K562 (cell line): ENCODE measurements at regions not wholly inside any gene's neighbourhood (a gene's known extent, or its start where the extent isn't known, plus 50 kb on each side); places are given as distances from the start of the nearest gene placed in this dataset.

ENCODE experiments used
- ATAC-seq: fragments of 200-7000 bp; cut with Tn5 transposase; 3 replicates; pipeline ENCODE4 v1.9.1; 2020; ENCODE audit warnings: moderate library complexity
- BruUV-seq: library from RNA; stranded (reverse); fragments of 400-500 nt; replicated peaks from 2 replicates; lab custom pipeline; 2021; lab: Mats Ljungman, UMichigan
- CTCF ChIA-PET: fragments of 300-600 bp; formaldehyde crosslinking; extraction: SDS; loops from one replicate; lab custom pipeline; 2021; ENCODE audit warnings: low intra/inter-chr PET ratio; lab: Yijun Ruan, JAX
- POLR2A ChIA-PET: fragments of 300-600, 350-650 bp; sonication (Branson Sonifier 250); formaldehyde crosslinking; extraction: SDS; loops from one replicate; lab custom pipeline; 2021; ENCODE audit warnings: antibody characterized with exemption, inconsistent platforms; lab: Yijun Ruan, JAX
- DNase-seq, 4 experiments: peaks; one replicate each; pipeline versions ENCODE4 v3.0.0 to v3.0.0-alpha.2; 2011 to 2018; ENCODE audit warnings: low spot score in 3 of 4, mixed read lengths in 3 of 4; ENCODE audit errors: extremely low read depth in 1 of 4
- FAIRE-seq: peaks from 2 replicates; lab custom pipeline; 2011; peaks lifted over from hg19 to GRCh38; lab: Jason Lieb, UNC
- H2AFZ ChIP-seq: 2 replicates; pipeline ENCODE4 v1.6.0; 2011; ENCODE audit warnings: low read depth, low read length, control low read depth, inconsistent platforms
- H3K27ac ChIP-seq: fragments of 200-600 bp; 3 replicates; pipeline ENCODE4 v1.8.0; 2011; ENCODE audit warnings: low read depth, mild to moderate bottlenecking, control low read depth, inconsistent platforms, low read length, moderate library complexity, mixed read lengths; ENCODE audit errors: extremely low read depth
- H3K27me3 ChIP-seq, 2 experiments: fragments of 300-600 bp in 1 of 2; 2 replicates in 1 of 2; 3 replicates in 1 of 2; pipeline versions ENCODE4 v1.6.0 to v1.8.0; 2011; ENCODE audit warnings: inconsistent platforms in 2 of 2, low read length in 2 of 2, mild to moderate bottlenecking in 1 of 2, mixed read lengths in 1 of 2, moderate library complexity in 1 of 2; ENCODE audit not compliant: control insufficient read depth in 2 of 2, insufficient read depth in 2 of 2
- H3K36me3 ChIP-seq: fragments of 300-600 bp; 3 replicates; pipeline ENCODE4 v1.8.0; 2011; ENCODE audit warnings: mild to moderate bottlenecking, low read length, inconsistent platforms; ENCODE audit not compliant: control insufficient read depth, insufficient read depth
- H3K4me1 ChIP-seq, 2 experiments: fragments of 200-600 bp in 1 of 2; replicated peaks in 1 of 2; 2 replicates in 1 of 2; 3 replicates in 1 of 2; pipeline versions ENCODE4 v1.5.1 to v1.8.0; 2011; ENCODE audit warnings: inconsistent platforms in 2 of 2, low read length in 2 of 2, mild to moderate bottlenecking in 1 of 2, mixed read lengths in 1 of 2, moderate library complexity in 1 of 2; ENCODE audit not compliant: control insufficient read depth in 2 of 2, insufficient read depth in 2 of 2
- H3K4me2 ChIP-seq: 2 replicates; pipeline ENCODE4 v1.6.1; 2011; ENCODE audit warnings: low read length, control low read depth, inconsistent platforms, mixed read lengths; ENCODE audit not compliant: insufficient read depth
- H3K4me3 ChIP-seq: fragments of 200-600 bp; sonication (generic), shearing (Covaris generic); 2 replicates; pipeline ENCODE4 v1.5.1; 2016; ENCODE audit warnings: control low read depth, inconsistent platforms
- H3K79me2 ChIP-seq: fragments of 200-600 bp; 3 replicates; pipeline ENCODE4 v1.8.0; 2011; ENCODE audit warnings: low read length, inconsistent platforms; ENCODE audit not compliant: control insufficient read depth, insufficient read depth
- H3K9ac ChIP-seq, 2 experiments: 2 replicates each; pipeline versions ENCODE4 v1.6.0 to v1.6.1; 2011; ENCODE audit warnings: low read depth in 2 of 2, low read length in 2 of 2, control low read depth in 1 of 2, inconsistent platforms in 1 of 2, mild to moderate bottlenecking in 1 of 2, mixed read lengths in 1 of 2; ENCODE audit not compliant: insufficient read depth in 1 of 2
- H3K9me1 ChIP-seq: one replicate; pipeline ENCODE4 v1.6.0; 2011; ENCODE audit warnings: inconsistent platforms, mild to moderate bottlenecking, low read length, moderate library complexity; ENCODE audit not compliant: control insufficient read depth, insufficient read depth
- H3K9me3 ChIP-seq: replicated peaks from 2 replicates; pipeline ENCODE4 v1.5.1; 2011; ENCODE audit warnings: low read depth, low read length, inconsistent platforms; ENCODE audit not compliant: control insufficient read depth, insufficient read depth
- H4K20me1 ChIP-seq: replicated peaks from 2 replicates; pipeline ENCODE4 v1.6.1; 2011; ENCODE audit warnings: low read length, inconsistent platforms, mixed read lengths; ENCODE audit not compliant: control insufficient read depth, insufficient read depth
- CEBPG ChIP-seq, 3 experiments: fragments of 200-800 bp in 1 of 3; sonication (Bioruptor generic) in 1 of 3; sonication (generic) in 1 of 3; formaldehyde crosslinking in 1 of 3; IDR thresholded peaks in 2 of 3; conservative IDR thresholded peaks in 1 of 3; 2 replicates each; pipeline versions ENCODE4 v1.6.1 to v1.8.0; 2016 to 2022; ENCODE audit warnings: missing compliant biosample characterization in 2 of 3, missing genetic modification characterization in 2 of 3, mild to moderate bottlenecking in 1 of 3, missing genetic modification reagents in 1 of 3
- EWSR1 ChIP-seq: fragments of 450-650 bp; IDR thresholded peaks from 2 replicates; pipeline ENCODE4 v1.6.1; 2018; ENCODE audit warnings: borderline replicate concordance, mild to moderate bottlenecking, low read depth, moderate library complexity; ENCODE audit not compliant: partially characterized antibody
- FOXK2 ChIP-seq, 2 experiments: fragments of 450-650 bp; IDR thresholded peaks in 1 of 2; conservative IDR thresholded peaks in 1 of 2; 2 replicates each; pipeline ENCODE4 v1.6.1; 2016; ENCODE audit warnings: low read depth in 2 of 2, mild to moderate bottlenecking in 1 of 2
- HNRNPUL1 ChIP-seq: fragments of 200-400 bp; formaldehyde crosslinking; IDR thresholded peaks from 2 replicates; pipeline ENCODE4 v1.6.1; 2017; ENCODE audit warnings: low read length
- MAFG ChIP-seq: fragments of 450-650 bp; conservative IDR thresholded peaks from 2 replicates; pipeline ENCODE4 v1.6.1; 2016; ENCODE audit warnings: missing genetic modification characterization, missing compliant biosample characterization
- MAZ ChIP-seq, 2 experiments: fragments of 450-650 bp in 1 of 2; sonication (generic) in 1 of 2; formaldehyde crosslinking; IDR thresholded peaks in 1 of 2; conservative IDR thresholded peaks in 1 of 2; 2 replicates each; pipeline versions ENCODE4 v1.4.0 to v1.5.0; 2020; ENCODE audit warnings: mild to moderate bottlenecking in 1 of 2, missing genetic modification reagents in 1 of 2
- MEF2A ChIP-seq: IDR thresholded peaks from 2 replicates; pipeline ENCODE4 v1.6.1; 2011; ENCODE audit warnings: low read depth, mild to moderate bottlenecking, low read length, moderate library complexity; ENCODE audit not compliant: control insufficient read depth
- MXD1 ChIP-seq: fragments of 250-450 bp; sonication (Bioruptor Pico); IDR thresholded peaks from 2 replicates; pipeline ENCODE4 v1.8.0; 2021; ENCODE audit warnings: borderline replicate concordance, mild to moderate bottlenecking, moderate library complexity; ENCODE audit not compliant: poor library complexity, severe bottlenecking
- NFIX ChIP-seq: fragments of 250-450 bp; sonication (Bioruptor Pico); IDR thresholded peaks from 2 replicates; pipeline ENCODE4 v1.4.0; 2020; ENCODE audit warnings: low read depth, mild to moderate bottlenecking, moderate library complexity
- PHB2 ChIP-seq: fragments of 450-650 bp; IDR thresholded peaks from 2 replicates; pipeline ENCODE4 v1.6.1; 2017; ENCODE audit warnings: low read depth
- SREBF1 ChIP-seq: fragments of 150-350 bp; IDR thresholded peaks from 2 replicates; pipeline ENCODE4 v1.6.1; 2014; ENCODE audit warnings: antibody characterized with exemption, low read depth, low read length, borderline replicate concordance
- TAF9B ChIP-seq: fragments of 450-650 bp; IDR thresholded peaks from 2 replicates; pipeline ENCODE4 v1.6.1; 2018; ENCODE audit warnings: mild to moderate bottlenecking; ENCODE audit not compliant: partially characterized antibody
- U2AF1 ChIP-seq: fragments of 200-400 bp; formaldehyde crosslinking; optimal IDR thresholded peaks from 2 replicates; pipeline ENCODE3; 2017; ENCODE audit warnings: mild to moderate bottlenecking, low read depth, low read length, moderate library complexity
- ZFP1 ChIP-seq: fragments of 450-650 bp; formaldehyde crosslinking; IDR thresholded peaks from 2 replicates; pipeline ENCODE4 v1.4.0; 2020; ENCODE audit warnings: mild to moderate bottlenecking, mixed read lengths
- ZNF311 ChIP-seq: fragments of 250-450 bp; sonication (Bioruptor Pico); IDR thresholded peaks from 2 replicates; pipeline ENCODE4 v1.4.0; 2020; ENCODE audit warnings: mild to moderate bottlenecking, moderate library complexity
- ZNF41 ChIP-seq: fragments of 250-450 bp; sonication (Bioruptor Pico); conservative IDR thresholded peaks from 2 replicates; pipeline ENCODE4 v1.4.0; 2020; ENCODE audit warnings: mild to moderate bottlenecking
- ZNF75A ChIP-seq: fragments of 450-650 bp; formaldehyde crosslinking; IDR thresholded peaks from 2 replicates; pipeline ENCODE4 v1.4.0; 2020; ENCODE audit warnings: mild to moderate bottlenecking
- WGBS: fragments of 100-300 bp; shearing (Covaris generic); methylation state at CpG from one replicate; pipeline ENCODE4 v1.1.6; 2016; ENCODE audit warnings: low coverage, mixed read lengths; ENCODE audit not compliant: insufficient coverage; ENCODE audit errors: missing lambda C conversion rate; 5-methylcytosine and 5-hydroxymethylcytosine counted together
- in situ Hi-C: fragments of 300-500 bp; cut with MboI; formaldehyde crosslinking; loops from 4 replicates; pipeline ENCODE4 v1.15.0; 2018; ENCODE audit warnings: inconsistent platforms, mixed read lengths
- intact Hi-C: fragments of 100-400 bp; cut with micrococcal nuclease; formaldehyde crosslinking; loops from 2 replicates; pipeline ENCODE4 v1.14.2; 2022
- TF ChIP-seq, protein P1 (sequence below): sonication (generic); formaldehyde crosslinking; IDR thresholded peaks from 2 replicates; pipeline ENCODE4 v1.8.1; 2022; ENCODE audit warnings: missing genetic modification reagents
- TF ChIP-seq, protein P2 (sequence below): IDR thresholded peaks from 3 replicates; pipeline ENCODE4 v1.6.1; 2011; ENCODE audit warnings: borderline replicate concordance, mild to moderate bottlenecking; ENCODE audit not compliant: insufficient read length, insufficient read depth
- TF ChIP-seq, protein P3 (sequence below): fragments of 450-650 bp; formaldehyde crosslinking; IDR thresholded peaks from 2 replicates; pipeline ENCODE4 v1.4.0; 2020; ENCODE audit warnings: mild to moderate bottlenecking, moderate library complexity

DNA sequence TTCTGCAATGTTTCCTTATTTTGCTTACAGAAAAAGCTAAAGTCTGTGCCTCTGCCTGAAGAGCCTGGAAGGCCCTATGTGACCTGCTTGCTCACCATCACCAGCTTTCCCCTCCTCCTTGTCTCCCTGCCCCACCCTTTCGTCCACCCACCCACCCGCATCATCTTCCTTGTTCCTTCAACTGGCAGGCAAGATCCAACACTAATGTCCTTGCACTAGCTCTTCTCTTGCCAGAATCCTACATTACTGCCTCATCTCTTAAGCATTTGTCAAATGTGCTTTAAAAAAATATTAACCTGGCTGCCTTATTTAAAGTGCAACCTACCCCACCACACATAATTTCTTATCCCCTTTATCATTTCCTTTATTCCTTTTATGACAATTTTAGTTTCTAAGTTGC lies 165.1 kb upstream of the PPP3CA start:
- Histone ChIP-seq H3K36me3 (no peaks in the 10 kb centered on the region), H3K9me1 (no peaks in the 10 kb centered on the region), H3K4me3 (no peak overlapping the region), H2AFZ (no peak overlapping the region), H3K79me2 (no peaks in the 10 kb centered on the region), H3K9ac (no peak overlapping the region), H3K9me3 (no peaks in the 10 kb centered on the region), H3K27me3 (no peaks in the 10 kb centered on the region), H3K4me1 (no peaks in the 10 kb centered on the region), H3K4me2 (no peak overlapping the region), H3K27ac (no peak overlapping the region), H4K20me1 (no peaks in the 10 kb centered on the region)
- WGBS: 0% methylated on average over 2 of the region's 2 CpGs
- in situ Hi-C loops: no loop called here
- ChIA-PET CTCF (no interaction called here), POLR2A (no interaction called here)
- no peak for DNase-seq
- no TSS peak for BruUV-seq
- no peak for FAIRE-seq
- TF ChIP-seq FOXK2 (conservative IDR thresholded peaks at IDR 0.05 in 1 of 2, IDR thresholded peaks at IDR 0.05 in 1 of 2; ENCODE audit: low read depth in 2 of 2): no peak
- no peak for TF ChIP-seq ZFP1 (CRISPR knock-in tag)
- TF ChIP-seq ZNF311 (CRISPR knock-in tag): no peak
- no peak for TF ChIP-seq MXD1 (CRISPR knock-in tag)
- no peak for TF ChIP-seq PHB2
- no peak for TF ChIP-seq MAZ (CRISPR knock-in tag; conservative IDR thresholded peaks at IDR 0.05 in 1 of 2, IDR thresholded peaks at IDR 0.05 in 1 of 2)
- TF ChIP-seq TAF9B: no peak
- no peak for TF ChIP-seq ZNF41
- TF ChIP-seq NFIX: no peak
- TF ChIP-seq, protein P1, sequence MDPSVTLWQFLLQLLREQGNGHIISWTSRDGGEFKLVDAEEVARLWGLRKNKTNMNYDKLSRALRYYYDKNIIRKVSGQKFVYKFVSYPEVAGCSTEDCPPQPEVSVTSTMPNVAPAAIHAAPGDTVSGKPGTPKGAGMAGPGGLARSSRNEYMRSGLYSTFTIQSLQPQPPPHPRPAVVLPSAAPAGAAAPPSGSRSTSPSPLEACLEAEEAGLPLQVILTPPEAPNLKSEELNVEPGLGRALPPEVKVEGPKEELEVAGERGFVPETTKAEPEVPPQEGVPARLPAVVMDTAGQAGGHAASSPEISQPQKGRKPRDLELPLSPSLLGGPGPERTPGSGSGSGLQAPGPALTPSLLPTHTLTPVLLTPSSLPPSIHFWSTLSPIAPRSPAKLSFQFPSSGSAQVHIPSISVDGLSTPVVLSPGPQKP (CRISPR knock-in tag): no peak
- TF ChIP-seq MAFG (tag): no peak
- TF ChIP-seq, protein P2, sequence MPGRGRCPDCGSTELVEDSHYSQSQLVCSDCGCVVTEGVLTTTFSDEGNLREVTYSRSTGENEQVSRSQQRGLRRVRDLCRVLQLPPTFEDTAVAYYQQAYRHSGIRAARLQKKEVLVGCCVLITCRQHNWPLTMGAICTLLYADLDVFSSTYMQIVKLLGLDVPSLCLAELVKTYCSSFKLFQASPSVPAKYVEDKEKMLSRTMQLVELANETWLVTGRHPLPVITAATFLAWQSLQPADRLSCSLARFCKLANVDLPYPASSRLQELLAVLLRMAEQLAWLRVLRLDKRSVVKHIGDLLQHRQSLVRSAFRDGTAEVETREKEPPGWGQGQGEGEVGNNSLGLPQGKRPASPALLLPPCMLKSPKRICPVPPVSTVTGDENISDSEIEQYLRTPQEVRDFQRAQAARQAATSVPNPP: no peak
- TF ChIP-seq EWSR1: no peak
- TF ChIP-seq U2AF1: no peak
- TF ChIP-seq ZNF75A (CRISPR knock-in tag): no peak
- no peak for TF ChIP-seq MEF2A
- TF ChIP-seq SREBF1: no peak
- no peak for TF ChIP-seq CEBPG (CRISPR knock-in tag; IDR thresholded peaks at IDR 0.05)
- no peak for TF ChIP-seq CEBPG (tag; conservative IDR thresholded peaks at IDR 0.05 in 1 of 2, IDR thresholded peaks at IDR 0.05 in 1 of 2)
- TF ChIP-seq, protein P3, sequence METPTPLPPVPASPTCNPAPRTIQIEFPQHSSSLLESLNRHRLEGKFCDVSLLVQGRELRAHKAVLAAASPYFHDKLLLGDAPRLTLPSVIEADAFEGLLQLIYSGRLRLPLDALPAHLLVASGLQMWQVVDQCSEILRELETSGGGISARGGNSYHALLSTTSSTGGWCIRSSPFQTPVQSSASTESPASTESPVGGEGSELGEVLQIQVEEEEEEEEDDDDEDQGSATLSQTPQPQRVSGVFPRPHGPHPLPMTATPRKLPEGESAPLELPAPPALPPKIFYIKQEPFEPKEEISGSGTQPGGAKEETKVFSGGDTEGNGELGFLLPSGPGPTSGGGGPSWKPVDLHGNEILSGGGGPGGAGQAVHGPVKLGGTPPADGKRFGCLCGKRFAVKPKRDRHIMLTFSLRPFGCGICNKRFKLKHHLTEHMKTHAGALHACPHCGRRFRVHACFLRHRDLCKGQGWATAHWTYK (CRISPR knock-in tag): no peak
- no peak for TF ChIP-seq HNRNPUL1
- ATAC-seq: no peak
- intact Hi-C loops: no loop called here
